ENCODE measurements at regions not wholly inside any gene's neighbourhood (a gene's known extent, or its start where the extent isn't known, plus 50 kb on each side); places are given as distances from the start of the nearest gene placed in this dataset.

GRCh38 chr18:10232062-10232461 is 222.4 kb upstream of the APCDD1 start:
- in situ Hi-C loops (cut with MboI; ENCODE audit: low sequenced_read_pairs, unreplicated experiment): no loop called here
- DNase-seq (ENCODE audit: low spot score): no peak
- no peak for TF ChIP-seq CTCF (IDR thresholded peaks at IDR 0.05; ENCODE audit: borderline replicate concordance, control extremely low read depth, extremely low read depth, insufficient read depth, missing control alignments)

- no peak for TF ChIP-seq CTCF (IDR thresholded peaks at IDR 0.05; ENCODE audit: borderline replicate concordance, control extremely low read depth, extremely low read depth, insufficient read depth, missing control alignments)
- DNase-seq (ENCODE audit: low spot score): no peak
- in situ Hi-C loops (cut with MboI; ENCODE audit: low sequenced_read_pairs, unreplicated experiment): no loop called here
Observed at GRCh38 chr18:10233082-10233875, 221.2 kb upstream of the APCDD1 start.

GRCh38 chr18:10234281-10234680 is 220.2 kb upstream of the APCDD1 start:
- no peak for DNase-seq (ENCODE audit: low spot score)
- in situ Hi-C loops (cut with MboI; ENCODE audit: low sequenced_read_pairs, unreplicated experiment): no loop called here
- no peak for TF ChIP-seq CTCF (IDR thresholded peaks at IDR 0.05; ENCODE audit: borderline replicate concordance, control extremely low read depth, extremely low read depth, insufficient read depth, missing control alignments)

- in situ Hi-C loops (cut with MboI; ENCODE audit: low sequenced_read_pairs, unreplicated experiment): no loop called here
- no peak for DNase-seq (ENCODE audit: low spot score)
- TF ChIP-seq CTCF (IDR thresholded peaks at IDR 0.05; ENCODE audit: borderline replicate concordance, control extremely low read depth, extremely low read depth, insufficient read depth, missing control alignments): no peak
Observed at GRCh38 chr18:10234912-10235660, 219.3 kb upstream of the APCDD1 start.

- no peak for TF ChIP-seq CTCF (IDR thresholded peaks at IDR 0.05; ENCODE audit: borderline replicate concordance, control extremely low read depth, extremely low read depth, insufficient read depth, missing control alignments)
- in situ Hi-C loops (cut with MboI; ENCODE audit: low sequenced_read_pairs, unreplicated experiment): no loop called here
- DNase-seq (ENCODE audit: low spot score): no peak
Observed at GRCh38 chr18:10235661-10235952, 218.8 kb upstream of the APCDD1 start.

- DNase-seq (ENCODE audit: low spot score): no peak
- in situ Hi-C loops (cut with MboI; ENCODE audit: low sequenced_read_pairs, unreplicated experiment): no loop called here
Observed at GRCh38 chr18:10239103-10239502, 215.3 kb upstream of the APCDD1 start.

More at GRCh38 chr18:10239103-10239502, 215.3 kb upstream of the APCDD1 start:
- TF ChIP-seq CTCF (IDR thresholded peaks at IDR 0.05; ENCODE audit: borderline replicate concordance, control extremely low read depth, extremely low read depth, insufficient read depth, missing control alignments): no peak
